ENCODE measurements at regions not wholly inside any gene's neighbourhood (a gene's known extent, or its start where the extent isn't known, plus 50 kb on each side); places are given as distances from the start of the nearest gene placed in this dataset.

DNA sequence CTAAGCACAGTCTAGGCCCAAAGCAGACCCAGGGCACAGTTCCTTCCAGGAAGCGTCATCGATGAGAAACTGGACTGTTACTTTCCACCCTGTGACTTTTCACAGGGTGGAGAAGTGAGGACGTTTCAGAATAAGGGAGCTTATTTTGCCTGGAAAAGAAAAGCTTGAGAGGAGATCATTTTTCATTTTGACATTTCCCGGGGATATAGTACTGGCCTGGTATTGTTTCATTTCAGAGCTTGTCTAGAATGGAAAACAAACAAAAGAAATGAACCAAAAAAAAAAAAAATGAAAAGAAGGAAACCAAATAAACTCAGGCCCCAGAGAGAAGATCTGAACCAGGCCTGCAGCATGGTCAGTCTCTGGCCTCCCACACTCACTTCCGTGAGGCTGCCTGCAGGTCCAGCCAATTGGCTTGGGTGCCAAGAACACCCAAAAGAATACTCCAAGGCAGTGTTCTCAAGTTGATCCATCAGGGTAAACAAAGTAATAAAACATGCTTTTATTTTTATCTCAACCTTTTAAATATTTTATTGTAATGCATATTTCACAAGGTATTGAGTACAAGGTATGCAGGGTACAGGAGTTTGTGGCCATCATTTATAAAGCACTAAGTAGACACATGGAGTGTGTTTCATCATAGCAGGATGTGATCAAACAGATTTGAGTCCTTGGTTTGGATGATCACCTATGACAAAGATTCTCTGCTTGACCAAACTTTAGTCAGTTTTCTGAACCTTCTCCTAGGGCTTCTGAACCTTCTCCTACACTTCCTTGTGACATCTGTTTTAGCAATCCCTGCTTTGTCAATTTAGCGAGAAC is 176.9 kb upstream of the GGTLC1 start:
- no peak for TF ChIP-seq CTCF (IDR thresholded peaks at IDR 0.05)
- TF ChIP-seq POLR2A (IDR thresholded peaks at IDR 0.05): no peak

All from thyroid gland (tissue), 4 donors.